ENCODE measurements at regions not wholly inside any gene's neighbourhood (a gene's known extent, or its start where the extent isn't known, plus 50 kb on each side); places are given as distances from the start of the nearest gene placed in this dataset.
"Not testable (repeated sequence)": the region's sequence is repeated elsewhere in the genome, so short reads cannot be mapped to it uniquely, and the experiment has no call there.

- Histone ChIP-seq H3K27me3 (ENCODE audit: insufficient read depth, low read depth, severe bottlenecking) (peaks cover 10% of the 10 kb centered on the region), H3K4me3 (ENCODE audit: low read depth, low read length) (no peak overlapping the region), H3K27ac (no peak overlapping the region), H3K9me3 (ENCODE audit: severe bottlenecking) (no peaks in the 10 kb centered on the region), H3K36me3 (no peaks in the 10 kb centered on the region)
- no peak for DNase-seq
- TF ChIP-seq CTCF (IDR thresholded peaks at IDR 0.05; ENCODE audit: low read depth, low read length), result no peak
Measured at GRCh38 chr6:86357877-86358276, 579.5 kb upstream of the HTR1E start.

GRCh38 chr6:86355271-86355670 lies 582.1 kb upstream of the HTR1E start:
- TF ChIP-seq CTCF (IDR thresholded peaks at IDR 0.05; ENCODE audit: low read depth, low read length), result no peak
- Histone ChIP-seq H3K4me3 (ENCODE audit: low read depth, low read length) (no peak overlapping the region), H3K36me3 (no peaks in the 10 kb centered on the region), H3K9me3 (ENCODE audit: severe bottlenecking) (no peaks in the 10 kb centered on the region), H3K27me3 (ENCODE audit: insufficient read depth, low read depth, severe bottlenecking) (peaks cover 8% of the 10 kb centered on the region), H3K27ac (no peak overlapping the region)
- no peak for DNase-seq

GRCh38 chr6:86331919-86332318 lies 605.4 kb upstream of the HTR1E start:
- Histone ChIP-seq H3K36me3 (no peaks in the 10 kb centered on the region), H3K27me3 (ENCODE audit: insufficient read depth, low read depth, severe bottlenecking) (peaks cover 2% of the 10 kb centered on the region), H3K27ac (no peak overlapping the region), H3K9me3 (ENCODE audit: severe bottlenecking) (no peaks in the 10 kb centered on the region), H3K4me3 (ENCODE audit: low read depth, low read length) (no peak overlapping the region)
- DNase-seq, result no peak
- no peak for TF ChIP-seq CTCF (IDR thresholded peaks at IDR 0.05; ENCODE audit: low read depth, low read length)

- H3K9me3 ChIP-seq (ENCODE audit: severe bottlenecking), result no peaks in the 10 kb centered on the region
- peaks cover 2% of the 10 kb centered on the region for H3K27me3 ChIP-seq (ENCODE audit: insufficient read depth, low read depth, severe bottlenecking)
- no peak overlapping the region for H3K27ac ChIP-seq
- no peak for DNase-seq
- TF ChIP-seq CTCF (IDR thresholded peaks at IDR 0.05; ENCODE audit: low read depth, low read length), result no peak
- no peaks in the 10 kb centered on the region for H3K36me3 ChIP-seq
- no peak overlapping the region for H3K4me3 ChIP-seq (ENCODE audit: low read depth, low read length)
Measured at GRCh38 chr6:86331265-86331840, 606.0 kb upstream of the HTR1E start.

GRCh38 chr6:86306210-86306609 lies 631.1 kb upstream of the HTR1E start:
- Histone ChIP-seq H3K4me3 (ENCODE audit: low read depth, low read length) (no peak overlapping the region), H3K27ac (no peak overlapping the region), H3K36me3 (no peaks in the 10 kb centered on the region), H3K9me3 (ENCODE audit: severe bottlenecking) (no peaks in the 10 kb centered on the region), H3K27me3 (ENCODE audit: insufficient read depth, low read depth, severe bottlenecking) (peaks cover 10% of the 10 kb centered on the region)
- TF ChIP-seq CTCF (IDR thresholded peaks at IDR 0.05; ENCODE audit: low read depth, low read length), result no peak
- DNase-seq, result no peak

- Histone ChIP-seq H3K27ac (no peak overlapping the region), H3K36me3 (no peaks in the 10 kb centered on the region), H3K27me3 (ENCODE audit: insufficient read depth, low read depth, severe bottlenecking) (peaks cover 21% of the 10 kb centered on the region), H3K4me3 (ENCODE audit: low read depth, low read length) (no peak overlapping the region), H3K9me3 (ENCODE audit: severe bottlenecking) (no peaks in the 10 kb centered on the region)
- no peak for DNase-seq
- no peak for TF ChIP-seq CTCF (IDR thresholded peaks at IDR 0.05; ENCODE audit: low read depth, low read length)
Measured at GRCh38 chr6:86285876-86286275, 643.2 kb upstream of the SYNCRIP start.

GRCh38 chr6:86284809-86285480 lies 642.3 kb upstream of the SYNCRIP start:
- not testable (repeated sequence) for H3K27ac ChIP-seq; DNase-seq; H3K36me3 ChIP-seq; H3K4me3 ChIP-seq (ENCODE audit: low read depth, low read length); H3K9me3 ChIP-seq (ENCODE audit: severe bottlenecking)
- H3K27me3 ChIP-seq (ENCODE audit: insufficient read depth, low read depth, severe bottlenecking), result peaks cover 21% of the 10 kb centered on the region

- not testable (repeated sequence) for H3K4me3 ChIP-seq (ENCODE audit: low read depth, low read length); DNase-seq; H3K9me3 ChIP-seq (ENCODE audit: severe bottlenecking); H3K27ac ChIP-seq; H3K36me3 ChIP-seq
- peaks cover 16% of the 10 kb centered on the region for H3K27me3 ChIP-seq (ENCODE audit: insufficient read depth, low read depth, severe bottlenecking)
Measured at GRCh38 chr6:86283596-86283995, 640.9 kb upstream of the SYNCRIP start.

All from WERI-Rb-1 (cell line).